GM23338 (cell line): ENCODE measurements at regions not wholly inside any gene's neighbourhood (a gene's known extent, or its start where the extent isn't known, plus 50 kb on each side); places are given as distances from the start of the nearest gene placed in this dataset.

ENCODE experiments used
- ATAC-seq: fragments of 200-7000 bp; cut with Tn5 transposase; 3 replicates; pipeline ENCODE4 v1.9.1; 2020
- DNase-seq: peaks from one replicate; pipeline ENCODE4 v3.0.0-alpha.2; 2015; ENCODE audit warnings: low spot score
- H2AFZ ChIP-seq: fragments of 200-600 bp; sonication (generic); 2 replicates; pipeline ENCODE4 v1.8.0; 2016; ENCODE audit warnings: antibody characterized with exemption, mild to moderate bottlenecking, moderate library complexity
- H3F3A ChIP-seq: fragments of 200-600 bp; sonication (generic); replicated peaks from 2 replicates; pipeline ENCODE4 v1.8.0; 2017; ENCODE audit warnings: antibody characterized with exemption, mixed run types, low read depth
- H3K27ac ChIP-seq: fragments of 200-600 bp; sonication (generic); 2 replicates; pipeline ENCODE4 v1.6.1; 2016; ENCODE audit warnings: low read depth
- H3K27me3 ChIP-seq: fragments of 200-600 bp; sonication (generic); 2 replicates; pipeline ENCODE4 v1.8.0; 2016; ENCODE audit warnings: mild to moderate bottlenecking, mixed run types, moderate library complexity; ENCODE audit not compliant: insufficient read depth
- H3K36me3 ChIP-seq: fragments of 200-600 bp; sonication (generic); 2 replicates; pipeline ENCODE4 v1.8.0; 2016; ENCODE audit warnings: mild to moderate bottlenecking; ENCODE audit not compliant: insufficient read depth
- H3K4me1 ChIP-seq: fragments of 200-600 bp; sonication (generic); 2 replicates; pipeline ENCODE4 v1.8.0; 2016; ENCODE audit warnings: mild to moderate bottlenecking, moderate library complexity; ENCODE audit not compliant: insufficient read depth
- H3K4me2 ChIP-seq: fragments of 200-600 bp; sonication (generic); 2 replicates; pipeline ENCODE4 v1.7.1; 2017; ENCODE audit warnings: mixed run types
- H3K4me3 ChIP-seq: fragments of 200-600 bp; sonication (generic); 2 replicates; pipeline ENCODE4 v1.6.1; 2016; ENCODE audit warnings: mixed run types
- H3K79me2 ChIP-seq: fragments of 200-600 bp; sonication (generic); replicated peaks from 2 replicates; pipeline ENCODE4 v1.8.0; 2017; ENCODE audit warnings: mild to moderate bottlenecking; ENCODE audit not compliant: insufficient read depth
- H3K9me2 ChIP-seq: fragments of 200-600 bp; sonication (generic); 2 replicates; pipeline ENCODE4 v1.8.0; 2017; ENCODE audit not compliant: insufficient read depth
- H4K20me1 ChIP-seq: fragments of 200-600 bp; sonication (generic); replicated peaks from 2 replicates; pipeline ENCODE4 v1.8.0; 2017; ENCODE audit warnings: mild to moderate bottlenecking; ENCODE audit not compliant: insufficient read depth
- H3K27ac Mint-ChIP-seq: 2 replicates; pipeline ENCODE4 v1.8.0; 2020; ENCODE audit warnings: inconsistent platforms, mild to moderate bottlenecking, moderate library complexity, mixed read lengths
- H3K27me3 Mint-ChIP-seq: 3 replicates; pipeline ENCODE4 v1.8.0; 2022; ENCODE audit warnings: low read depth, mild to moderate bottlenecking, moderate library complexity, mixed read lengths, inconsistent platforms; ENCODE audit not compliant: insufficient read depth, poor library complexity
- H3K36me3 Mint-ChIP-seq: 3 replicates; pipeline ENCODE4 v1.8.0; 2021; ENCODE audit warnings: low read depth, mild to moderate bottlenecking, inconsistent platforms, moderate library complexity, mixed read lengths
- H3K4me1 Mint-ChIP-seq: 3 replicates; pipeline ENCODE4 v1.8.0; 2020; ENCODE audit warnings: mild to moderate bottlenecking, inconsistent platforms, mixed read lengths
- H3K4me3 Mint-ChIP-seq: 3 replicates; pipeline ENCODE4 v1.8.0; 2021; ENCODE audit warnings: moderate library complexity, mild to moderate bottlenecking, inconsistent platforms, mixed read lengths
- H3K9me3 Mint-ChIP-seq: 3 replicates; pipeline ENCODE4 v1.8.0; 2020; ENCODE audit warnings: moderate library complexity, mild to moderate bottlenecking, inconsistent platforms, mixed read lengths
- CREB1 ChIP-seq: fragments of 250-450 bp; sonication (Bioruptor Pico); IDR thresholded peaks from 2 replicates; pipeline ENCODE4 v1.5.0; 2020; ENCODE audit warnings: low read depth, mild to moderate bottlenecking, moderate library complexity
- CTCF ChIP-seq, 2 experiments: fragments of 200-600 bp in 1 of 2; sonication (generic) in 1 of 2; conservative IDR thresholded peaks; 2 replicates each; pipeline versions ENCODE4 v1.5.1 to v1.6.1; 2016 to 2017; ENCODE audit warnings: antibody characterized with exemption in 2 of 2, low read depth in 2 of 2, mild to moderate bottlenecking in 2 of 2, moderate library complexity in 1 of 2
- ETS1 ChIP-seq: IDR thresholded peaks from 2 replicates; pipeline ENCODE4 v1.6.1; 2016; ENCODE audit warnings: antibody characterized with exemption
- EZH2 ChIP-seq: fragments of 200-600 bp; sonication (generic); IDR thresholded peaks from one replicate; pipeline ENCODE4 v1.8.0; 2017; ENCODE audit warnings: antibody characterized with exemption, mild to moderate bottlenecking, low read depth; ENCODE audit not compliant: unreplicated experiment
- EZH2phosphoT487 ChIP-seq: fragments of 200-600 bp; sonication (generic); IDR thresholded peaks from one replicate; pipeline ENCODE4 v1.8.1; 2018; ENCODE audit warnings: antibody characterized with exemption; ENCODE audit not compliant: unreplicated experiment
- JUNB ChIP-seq: IDR thresholded peaks from one replicate; pipeline ENCODE4 v1.6.1; 2016; ENCODE audit warnings: antibody characterized with exemption; ENCODE audit not compliant: unreplicated experiment
- NANOG ChIP-seq: IDR thresholded peaks from 2 replicates; pipeline ENCODE4 v1.6.1; 2016; ENCODE audit warnings: antibody characterized with exemption, borderline replicate concordance
- POLR2AphosphoS5 ChIP-seq: IDR thresholded peaks from 2 replicates; pipeline ENCODE4 v1.6.1; 2016; ENCODE audit warnings: antibody characterized with exemption, low read depth
- REST ChIP-seq: IDR thresholded peaks from one replicate; pipeline ENCODE4 v1.6.1; 2018; ENCODE audit warnings: antibody characterized with exemption; ENCODE audit not compliant: unreplicated experiment
- STAT1 ChIP-seq: IDR thresholded peaks from one replicate; pipeline ENCODE4 v1.6.1; 2016; ENCODE audit warnings: antibody characterized with exemption; ENCODE audit not compliant: unreplicated experiment
- ZNF114 ChIP-seq: fragments of 250-450 bp; sonication (Bioruptor Pico); IDR thresholded peaks from 2 replicates; pipeline ENCODE4 v1.5.0; 2020; ENCODE audit warnings: mild to moderate bottlenecking, moderate library complexity
- ZNF331 ChIP-seq: fragments of 250-450 bp; sonication (Bioruptor Pico); IDR thresholded peaks from 2 replicates; pipeline ENCODE4 v1.5.0; 2020; ENCODE audit warnings: low read depth, mild to moderate bottlenecking, moderate library complexity
- ZNF462 ChIP-seq: fragments of 250-450 bp; sonication (Bioruptor Pico); IDR thresholded peaks from 2 replicates; pipeline ENCODE4 v1.5.0; 2020; ENCODE audit warnings: mild to moderate bottlenecking, moderate library complexity

GRCh38 chr4:98193459-98194105, 50.3 kb upstream of the STPG2 start:
- Mint-ChIP-seq H3K9me3 (peaks cover 60% of the 10 kb centered on the region), H3K4me1 (no peaks in the 10 kb centered on the region), H3K36me3 (peaks cover 40% of the 10 kb centered on the region), H3K27me3 (peaks cover 3% of the 10 kb centered on the region), H3K27ac (no peak overlapping the region; the same call in 1 of the 2 replicates), H3K4me3 (no peak overlapping the region)
- Histone ChIP-seq H3K4me3 (no peak overlapping the region; the same call in 1 of the 2 replicates), H4K20me1 (no peaks in the 10 kb centered on the region), H2AFZ (no peak overlapping the region), H3K27ac (no peak overlapping the region), H3K79me2 (no peaks in the 10 kb centered on the region), H3K9me2 (no peaks in the 10 kb centered on the region), H3K4me2 (no peak overlapping the region), H3F3A (no peaks in the 10 kb centered on the region), H3K36me3 (peaks cover 20% of the 10 kb centered on the region), H3K4me1 (no peaks in the 10 kb centered on the region), H3K27me3 (no peaks in the 10 kb centered on the region)
- DNase-seq (no peak), ATAC-seq (no peak)
- TF ChIP-seq STAT1 (no peak), CREB1 (CRISPR knock-in tag) (no peak), ZNF331 (CRISPR knock-in tag) (no peak), ETS1 (no peak), POLR2AphosphoS5 (no peak), EZH2 (no peak), ZNF462 (CRISPR knock-in tag) (no peak), REST (no peak), CTCF (conservative IDR thresholded peaks at IDR 0.05; ENCODE audit: low read depth in 2 of 2) (no peak), JUNB (no peak), EZH2phosphoT487 (no peak), ZNF114 (CRISPR knock-in tag) (no peak), NANOG (no peak)
